HCT116 (cell line): ENCODE measurements at regions not wholly inside any gene's neighbourhood (a gene's known extent, or its start where the extent isn't known, plus 50 kb on each side); places are given as distances from the start of the nearest gene placed in this dataset.

Experiments used
- ATAC-seq: fragments of 200-7000 bp; cut with Tn5 transposase; 2 replicates; pipeline ENCODE4 v1.9.1; 2020; ENCODE audit warnings: mild to moderate bottlenecking, moderate library complexity
- BruUV-seq: library from RNA; stranded (reverse); fragments of 400-500 nt; replicated peaks from 2 replicates; lab custom pipeline; 2021; lab: Mats Ljungman, UMichigan
- CTCF ChIA-PET: fragments of 300-600 bp; sonication (Branson Sonifier 250); formaldehyde crosslinking; loops from one replicate; lab custom pipeline; 2021; ENCODE audit warnings: antibody characterized with exemption; lab: Charles Lee
- POLR2A ChIA-PET: fragments of 300-600, 350-600 bp; sonication (Branson Sonifier 250); formaldehyde crosslinking; loops from one replicate; lab custom pipeline; 2021; ENCODE audit warnings: antibody characterized with exemption; lab: Charles Lee
- RAD21 ChIA-PET, 2 experiments: fragments of 300-600 bp; sonication (Branson Sonifier 250); formaldehyde crosslinking; loops; one replicate each; lab custom pipeline; 2023; ENCODE audit warnings: low total read pairs in 2 of 2; ENCODE audit not compliant: uncharacterized antibody in 2 of 2, unreplicated experiment in 2 of 2, low non-redundant PET in 1 of 2; lab: Charles Lee
- DNase-seq: peaks from one replicate; pipeline ENCODE4 v3.0.0-alpha.2; 2010; ENCODE audit warnings: low read depth, low spot score
- H2AFZ ChIP-seq: fragments of 200-600 bp; shearing (Covaris generic), sonication (generic); 2 replicates; pipeline ENCODE4 v1.6.1; 2017; ENCODE audit warnings: low read depth, mixed run types, mixed read lengths, antibody characterized with exemption, low read length; ENCODE audit not compliant: poor library complexity, severe bottlenecking
- H3K27ac ChIP-seq: 2 replicates; pipeline ENCODE4 v1.5.1; 2012; ENCODE audit warnings: low read depth, low read length
- H3K27me3 ChIP-seq: fragments of 200-600 bp; sonication (generic); 2 replicates; pipeline ENCODE4 v1.6.1; 2016; ENCODE audit warnings: mixed run types, low read length, mixed read lengths; ENCODE audit not compliant: insufficient read depth
- H3K36me3 ChIP-seq, 2 experiments: fragments of 200-500 bp in 1 of 2; fragments of 200-600 bp in 1 of 2; sonication (Bioruptor generic) in 1 of 2; sonication (generic) in 1 of 2; 2 replicates each; pipeline versions ENCODE4 v1.5.1 to v1.6.1; 2014 to 2016; ENCODE audit warnings: low read length in 2 of 2, inconsistent platforms in 1 of 2, mixed read lengths in 1 of 2, mixed run types in 1 of 2; ENCODE audit not compliant: insufficient read depth in 2 of 2, control insufficient read depth in 1 of 2
- H3K4me1 ChIP-seq, 2 experiments: fragments of 200-600 bp in 1 of 2; sonication (generic) in 1 of 2; 2 replicates each; pipeline versions ENCODE4 v1.5.1 to v1.6.1; 2012 to 2017; ENCODE audit warnings: low read length in 2 of 2, inconsistent platforms in 1 of 2, mild to moderate bottlenecking in 1 of 2, mixed read lengths in 1 of 2, mixed run types in 1 of 2, moderate library complexity in 1 of 2; ENCODE audit not compliant: insufficient read depth in 2 of 2, control insufficient read depth in 1 of 2
- H3K4me2 ChIP-seq: fragments of 200-600 bp; sonication (generic); 2 replicates; pipeline ENCODE4 v1.6.1; 2017; ENCODE audit warnings: mixed run types, low read length, mixed read lengths
- H3K4me3 ChIP-seq, 2 experiments: fragments of 200-600 bp in 1 of 2; sonication (generic) in 1 of 2; replicated peaks in 1 of 2; 2 replicates each; pipeline ENCODE4 v1.5.1; 2011 to 2016; ENCODE audit warnings: low read length in 2 of 2, control low read depth in 1 of 2, low read depth in 1 of 2, mild to moderate bottlenecking in 1 of 2, mixed read lengths in 1 of 2, mixed run types in 1 of 2
- H3K79me2 ChIP-seq: fragments of 200-600 bp; sonication (generic); 2 replicates; pipeline ENCODE4 v1.6.1; 2017; ENCODE audit warnings: mild to moderate bottlenecking, mixed run types, low read length, moderate library complexity, mixed read lengths; ENCODE audit not compliant: insufficient read depth
- H3K9ac ChIP-seq: fragments of 200-600 bp; sonication (generic); 2 replicates; pipeline ENCODE4 v1.6.1; 2016; ENCODE audit warnings: low read length, mixed read lengths
- H3K9me2 ChIP-seq: fragments of 200-600 bp; sonication (generic), shearing (Covaris generic); 2 replicates; pipeline ENCODE4 v1.6.1; 2017; ENCODE audit warnings: mixed run types, mild to moderate bottlenecking, moderate library complexity; ENCODE audit not compliant: insufficient read depth
- H3K9me3 ChIP-seq, 2 experiments: fragments of 200-500 bp in 1 of 2; fragments of 200-600 bp in 1 of 2; sonication (Bioruptor generic) in 1 of 2; sonication (generic) in 1 of 2; 2 replicates each; pipeline ENCODE4 v1.6.1; 2014 to 2017; ENCODE audit warnings: low read length in 2 of 2, mixed read lengths in 2 of 2, inconsistent platforms in 1 of 2, low read depth in 1 of 2, mild to moderate bottlenecking in 1 of 2, mixed run types in 1 of 2, moderate library complexity in 1 of 2; ENCODE audit not compliant: control insufficient read depth in 1 of 2, insufficient read depth in 1 of 2
- H4K20me1 ChIP-seq: fragments of 200-600 bp; sonication (generic), shearing (Covaris generic); 2 replicates; pipeline ENCODE4 v1.6.1; 2017; ENCODE audit warnings: mixed run types, mild to moderate bottlenecking, moderate library complexity; ENCODE audit not compliant: insufficient read depth
- CBX3 ChIP-seq: IDR thresholded peaks from 2 replicates; pipeline ENCODE4 v1.6.1; 2012; ENCODE audit warnings: low read depth
- CEBPB ChIP-seq: IDR thresholded peaks from 2 replicates; pipeline ENCODE4 v1.6.1; 2012; ENCODE audit warnings: low read depth
- CTCF ChIP-seq, 3 experiments: fragments of 200-600 bp in 1 of 3; sonication (generic) in 1 of 3; IDR thresholded peaks in 2 of 3; conservative IDR thresholded peaks in 1 of 3; 2 replicates each; pipeline ENCODE4 v1.5.1; 2012 to 2017; ENCODE audit warnings: low read depth in 2 of 3, low read length in 2 of 3, antibody characterized with exemption in 1 of 3, borderline replicate concordance in 1 of 3, control low read depth in 1 of 3, mild to moderate bottlenecking in 1 of 3, mixed read lengths in 1 of 3, mixed run types in 1 of 3, moderate library complexity in 1 of 3; ENCODE audit not compliant: insufficient read depth in 1 of 3
- EGR1 ChIP-seq: IDR thresholded peaks from 2 replicates; pipeline ENCODE4 v1.6.1; 2012; ENCODE audit warnings: low read depth
- POLR2A ChIP-seq: IDR thresholded peaks from 2 replicates; pipeline ENCODE4 v1.7.0; 2011; ENCODE audit warnings: borderline replicate concordance; ENCODE audit not compliant: insufficient read depth, insufficient read length; ENCODE audit errors: extremely low read depth
- REST ChIP-seq: IDR thresholded peaks from 2 replicates; pipeline ENCODE4 v1.6.1; 2012; ENCODE audit warnings: low read depth
- SIN3A ChIP-seq: IDR thresholded peaks from 2 replicates; pipeline ENCODE4 v1.6.1; 2012; ENCODE audit warnings: low read depth
- SP1 ChIP-seq: IDR thresholded peaks from 2 replicates; pipeline ENCODE4 v1.6.1; 2012; ENCODE audit warnings: low read depth
- SRF ChIP-seq: IDR thresholded peaks from 2 replicates; pipeline ENCODE4 v1.6.1; 2012; ENCODE audit warnings: low read depth
- TCF7L2 ChIP-seq: IDR thresholded peaks from 2 replicates; pipeline ENCODE4 v1.7.0; 2011; ENCODE audit warnings: borderline replicate concordance, inconsistent platforms; ENCODE audit not compliant: insufficient read depth, insufficient read length; ENCODE audit errors: extremely low read depth
- YY1 ChIP-seq: IDR thresholded peaks from 2 replicates; pipeline ENCODE4 v1.6.1; 2011; ENCODE audit warnings: low read length, low read depth, moderate library complexity, mild to moderate bottlenecking; ENCODE audit not compliant: insufficient replicate concordance; ENCODE audit errors: extremely low read depth
- ZBTB33 ChIP-seq: IDR thresholded peaks from 2 replicates; pipeline ENCODE4 v1.6.1; 2011; ENCODE audit warnings: mild to moderate bottlenecking, low read length, moderate library complexity; ENCODE audit not compliant: insufficient replicate concordance; ENCODE audit errors: extremely low read depth
- ZFX ChIP-seq: fragments of 450-650 bp; IDR thresholded peaks from 2 replicates; pipeline ENCODE4 v1.6.1; 2017
- intact Hi-C: fragments of 100-400 bp; cut with micrococcal nuclease; formaldehyde crosslinking; loops from 2 replicates; pipeline ENCODE4 v1.10.0; 2022
- TF ChIP-seq, protein P1 (sequence below): IDR thresholded peaks from 2 replicates; pipeline ENCODE4 v1.6.1; 2012
- TF ChIP-seq, protein P2 (sequence below): IDR thresholded peaks from 2 replicates; pipeline ENCODE4 v1.6.1; 2012

- H3K27ac ChIP-seq = no peak overlapping the region
- H2AFZ ChIP-seq = no peak overlapping the region
- H3K4me3 ChIP-seq = no peak overlapping the region
- TF ChIP-seq, protein P1, sequence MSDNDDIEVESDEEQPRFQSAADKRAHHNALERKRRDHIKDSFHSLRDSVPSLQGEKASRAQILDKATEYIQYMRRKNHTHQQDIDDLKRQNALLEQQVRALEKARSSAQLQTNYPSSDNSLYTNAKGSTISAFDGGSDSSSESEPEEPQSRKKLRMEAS = no peak
- no peak for TF ChIP-seq CTCF (IDR thresholded peaks at IDR 0.05 in 2 of 3, conservative IDR thresholded peaks at IDR 0.05 in 1 of 3; ENCODE audit: borderline replicate concordance in 1 of 3, insufficient read depth in 1 of 3, low read depth in 2 of 3, low read length in 2 of 3)
- TF ChIP-seq SRF = no peak
- no peak for TF ChIP-seq EGR1
- no peak for TF ChIP-seq CBX3
- no peak for TF ChIP-seq CEBPB
- TF ChIP-seq SP1 = no peak
- TF ChIP-seq YY1 = no peak
- TF ChIP-seq ZBTB33 = no peak
- no peak for TF ChIP-seq TCF7L2
- TF ChIP-seq, protein P2, sequence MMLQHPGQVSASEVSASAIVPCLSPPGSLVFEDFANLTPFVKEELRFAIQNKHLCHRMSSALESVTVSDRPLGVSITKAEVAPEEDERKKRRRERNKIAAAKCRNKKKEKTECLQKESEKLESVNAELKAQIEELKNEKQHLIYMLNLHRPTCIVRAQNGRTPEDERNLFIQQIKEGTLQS = no peak
- TF ChIP-seq SIN3A = no peak
- TF ChIP-seq REST = no peak
- TF ChIP-seq POLR2A = no peak
- TF ChIP-seq ZFX = no peak
- no TSS peak for BruUV-seq
- no peaks in the 10 kb centered on the region for H3K36me3 ChIP-seq
- DNase-seq = no peak
- intact Hi-C loops = loop anchor here (5.0 kb wide), 1 partner anchor 401 kb away; no protein-coding TSS in a partner anchor
- ChIA-PET POLR2A (no interaction called here), CTCF (no interaction called here), RAD21 (no interaction called here)
- no peak for ATAC-seq
- no peaks in the 10 kb centered on the region for H3K79me2 ChIP-seq
- no peaks in the 10 kb centered on the region for H4K20me1 ChIP-seq
- H3K9ac ChIP-seq = no peak overlapping the region
- no peaks in the 10 kb centered on the region for H3K4me1 ChIP-seq
- H3K27me3 ChIP-seq = peaks cover 13% of the 10 kb centered on the region; the same call in 1 of the 2 replicates
- no peaks in the 10 kb centered on the region for H3K9me2 ChIP-seq
- H3K9me3 ChIP-seq = no peaks in the 10 kb centered on the region
- no peak overlapping the region for H3K4me2 ChIP-seq
Observed at GRCh38 chr9:19918630-19919029, 129.8 kb upstream of the SLC24A2 start.
